ENCODE measurements at regions not wholly inside any gene's neighbourhood (a gene's known extent, or its start where the extent isn't known, plus 50 kb on each side); places are given as distances from the start of the nearest gene placed in this dataset.

DNA sequence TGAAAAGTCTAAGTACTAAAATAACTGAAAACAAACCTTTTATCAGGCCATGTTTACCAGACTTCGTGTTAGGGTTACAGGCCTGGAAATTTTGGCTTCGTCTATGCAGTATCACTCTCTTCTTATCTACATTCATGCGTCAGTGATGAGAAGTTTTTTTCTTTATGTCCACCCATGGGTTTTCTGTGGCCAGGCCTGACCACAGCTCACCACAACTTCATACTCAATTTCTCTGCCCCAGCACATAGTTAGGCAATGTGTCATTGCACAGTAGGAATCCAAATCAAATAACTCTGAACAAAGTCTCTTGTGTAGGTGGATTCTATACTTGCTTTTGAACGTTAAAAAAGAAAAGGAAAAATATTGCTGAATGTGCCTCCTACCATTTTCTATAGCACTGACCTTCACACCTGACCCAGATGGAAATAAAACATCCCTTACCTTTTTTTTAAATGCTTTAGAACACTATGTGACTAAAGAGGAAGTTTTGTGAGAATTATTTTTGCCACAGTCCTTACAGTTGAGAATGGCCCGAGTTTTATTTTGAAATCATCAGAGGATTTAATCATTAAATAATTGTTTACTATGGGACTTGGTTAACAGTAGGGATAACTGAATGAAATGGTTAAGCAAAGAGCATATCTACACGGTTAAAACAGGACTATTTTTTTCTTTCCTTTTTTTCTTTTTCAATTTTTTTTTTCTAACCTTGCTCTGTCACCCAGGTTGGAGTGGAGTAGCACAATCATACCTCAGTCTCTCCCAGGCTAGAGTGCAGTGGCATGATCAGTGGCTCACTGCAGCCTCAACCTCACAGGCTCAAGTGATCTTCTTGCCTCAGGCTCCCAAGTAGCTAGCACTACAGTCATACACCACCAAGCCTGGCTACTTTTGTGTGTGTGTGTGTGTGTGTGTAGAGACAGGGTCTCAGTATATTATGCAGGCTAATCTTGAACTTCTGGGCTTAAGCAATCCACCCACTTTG is 1247.0 kb upstream of the ACO1 start:
- no peak for TF ChIP-seq CTCF (IDR thresholded peaks at IDR 0.05)
- TF ChIP-seq POLR2AphosphoS5 (IDR thresholded peaks at IDR 0.05), result no peak
- no peak for TF ChIP-seq POLR2A (IDR thresholded peaks at IDR 0.05)

All from prostate gland (tissue), 2 donors.